Stimulated activated CD4-positive, alpha-beta T cell treated with anti-CD3 and anti-CD28 coated beads, Interleukin-4, amount 100 ng/mL, for 4 hours (primary cell): ENCODE measurements at regions not wholly inside any gene's neighbourhood (a gene's known extent, or its start where the extent isn't known, plus 50 kb on each side); places are given as distances from the start of the nearest gene placed in this dataset.

Experiments used
- DNase-seq, 2 experiments: peaks; one replicate each; pipeline ENCODE4 v3.0.0-alpha.2; 2020

GRCh38 chr16:73233329-73233765, 185.4 kb upstream of the ZFHX3 start:
- DNase-seq, result no peak

GRCh38 chr16:73232555-73233328, 184.8 kb upstream of the ZFHX3 start:
- no peak for DNase-seq

- no peak for DNase-seq
These were observed 184.1 kb upstream of the ZFHX3 start for GRCh38 chr16:73231944-73232554.

- DNase-seq, result no peak
These were observed 183.5 kb upstream of the ZFHX3 start for GRCh38 chr16:73231379-73231778.

GRCh38 chr16:73230651-73231050, 182.7 kb upstream of the ZFHX3 start:
- no peak for DNase-seq

GRCh38 chr16:73228649-73229048, 180.7 kb upstream of the ZFHX3 start:
- DNase-seq, result no peak

GRCh38 chr16:73226675-73227074, 178.7 kb upstream of the ZFHX3 start:
- DNase-seq, result no peak

- no peak for DNase-seq
These were observed 178.1 kb upstream of the ZFHX3 start for GRCh38 chr16:73225983-73226382.

GRCh38 chr16:73220836-73221235, 172.9 kb upstream of the ZFHX3 start:
- no peak for DNase-seq

- no peak for DNase-seq
These were observed 171.2 kb upstream of the ZFHX3 start for GRCh38 chr16:73219176-73219575.

- DNase-seq, result no peak
These were observed 169.7 kb upstream of the ZFHX3 start for GRCh38 chr16:73217654-73218053.

GRCh38 chr16:73216932-73217331, 169.0 kb upstream of the ZFHX3 start:
- DNase-seq, result no peak

GRCh38 chr16:73215678-73216377, 167.9 kb upstream of the ZFHX3 start:
- DNase-seq, result no peak

- no peak for DNase-seq
These were observed 167.1 kb upstream of the ZFHX3 start for GRCh38 chr16:73214825-73215677.

- no peak for DNase-seq
These were observed 166.0 kb upstream of the ZFHX3 start for GRCh38 chr16:73213732-73214455.

GRCh38 chr16:73212431-73212830, 164.5 kb upstream of the ZFHX3 start:
- no peak for DNase-seq

- no peak for DNase-seq
These were observed 162.8 kb upstream of the ZFHX3 start for GRCh38 chr16:73210686-73211085.

- no peak for DNase-seq
These were observed 162.2 kb upstream of the ZFHX3 start for GRCh38 chr16:73210084-73210483.

GRCh38 chr16:73209190-73209589, 161.3 kb upstream of the ZFHX3 start:
- no peak for DNase-seq

GRCh38 chr16:73206151-73206707, 158.3 kb upstream of the ZFHX3 start:
- no peak for DNase-seq

GRCh38 chr16:73205153-73205886, 157.4 kb upstream of the ZFHX3 start:
- DNase-seq, result no peak
